ENCODE measurements at regions not wholly inside any gene's neighbourhood (a gene's known extent, or its start where the extent isn't known, plus 50 kb on each side); places are given as distances from the start of the nearest gene placed in this dataset.
"Not testable (repeated sequence)": the region's sequence is repeated elsewhere in the genome, so short reads cannot be mapped to it uniquely, and the experiment has no call there.

GRCh38 chr7:28329661-28330363 is 82.5 kb upstream of the CREB5 start:
- TF ChIP-seq CTCF (IDR thresholded peaks at IDR 0.05; ENCODE audit: extremely low read depth, insufficient read depth, missing control alignments): no peak
- in situ Hi-C loops (cut with MboI; ENCODE audit: low pct_unique_long_range_greater_than_20kb, low sequenced_read_pairs, unreplicated experiment): no loop called here
- no peak for DNase-seq (ENCODE audit: low spot score)

GRCh38 chr7:28330384-28331070 is 81.8 kb upstream of the CREB5 start:
- DNase-seq (ENCODE audit: low spot score): no peak
- in situ Hi-C loops (cut with MboI; ENCODE audit: low pct_unique_long_range_greater_than_20kb, low sequenced_read_pairs, unreplicated experiment): no loop called here
- TF ChIP-seq CTCF (IDR thresholded peaks at IDR 0.05; ENCODE audit: extremely low read depth, insufficient read depth, missing control alignments): no peak

GRCh38 chr7:28332046-28332445 is 80.3 kb upstream of the CREB5 start:
- no peak for DNase-seq (ENCODE audit: low spot score)
- in situ Hi-C loops (cut with MboI; ENCODE audit: low pct_unique_long_range_greater_than_20kb, low sequenced_read_pairs, unreplicated experiment): no loop called here
- no peak for TF ChIP-seq CTCF (IDR thresholded peaks at IDR 0.05; ENCODE audit: extremely low read depth, insufficient read depth, missing control alignments)

GRCh38 chr7:28333548-28333947 is 78.8 kb upstream of the CREB5 start:
- in situ Hi-C loops (cut with MboI; ENCODE audit: low pct_unique_long_range_greater_than_20kb, low sequenced_read_pairs, unreplicated experiment): not testable (repeated sequence)

GRCh38 chr7:28336806-28337205 is 75.5 kb upstream of the CREB5 start:
- in situ Hi-C loops (cut with MboI; ENCODE audit: low pct_unique_long_range_greater_than_20kb, low sequenced_read_pairs, unreplicated experiment): no loop called here
- no peak for TF ChIP-seq CTCF (IDR thresholded peaks at IDR 0.05; ENCODE audit: extremely low read depth, insufficient read depth, missing control alignments)
- DNase-seq (ENCODE audit: low spot score): no peak

More at GRCh38 chr7:28333548-28333947, 78.8 kb upstream of the CREB5 start:
- not testable (repeated sequence) for DNase-seq (ENCODE audit: low spot score)

- no peak for TF ChIP-seq CTCF (IDR thresholded peaks at IDR 0.05; ENCODE audit: extremely low read depth, insufficient read depth, missing control alignments)
- no peak for DNase-seq (ENCODE audit: low spot score)
- in situ Hi-C loops (cut with MboI; ENCODE audit: low pct_unique_long_range_greater_than_20kb, low sequenced_read_pairs, unreplicated experiment): no loop called here
These were observed 74.3 kb upstream of the CREB5 start for GRCh38 chr7:28338041-28338440.

- TF ChIP-seq CTCF (IDR thresholded peaks at IDR 0.05; ENCODE audit: extremely low read depth, insufficient read depth, missing control alignments): no peak
- DNase-seq (ENCODE audit: low spot score): no peak
- in situ Hi-C loops (cut with MboI; ENCODE audit: low pct_unique_long_range_greater_than_20kb, low sequenced_read_pairs, unreplicated experiment): no loop called here
These were observed 68.9 kb upstream of the CREB5 start for GRCh38 chr7:28343462-28343861.

All from GM13977 (cell line).